ENCODE measurements at regions not wholly inside any gene's neighbourhood (a gene's known extent, or its start where the extent isn't known, plus 50 kb on each side); places are given as distances from the start of the nearest gene placed in this dataset.

DNA sequence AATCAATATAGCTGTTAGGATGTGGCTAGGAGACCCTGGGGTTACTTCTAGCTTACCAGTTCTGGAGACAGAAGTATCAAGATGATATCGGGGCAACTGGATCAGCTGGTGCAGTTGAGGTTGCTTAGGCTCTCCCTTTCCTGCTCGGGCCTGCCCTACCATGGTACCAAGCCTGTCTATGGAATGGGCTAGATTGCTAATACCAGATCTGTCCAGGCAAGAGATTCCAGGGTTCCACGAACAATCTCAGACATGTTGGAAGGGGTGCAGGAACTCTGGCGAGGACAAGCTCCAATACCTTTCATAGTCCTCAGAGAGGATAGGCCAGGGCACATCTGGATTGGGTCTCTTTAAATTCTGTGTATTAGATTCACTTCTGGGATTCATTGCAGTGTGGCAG is 53.8 kb downstream of the ADM start:
- no peak for DNase-seq

GRCh38 chr11:10359171-10359570 is 54.3 kb downstream of the ADM start:
- DNase-seq, result no peak

DNA sequence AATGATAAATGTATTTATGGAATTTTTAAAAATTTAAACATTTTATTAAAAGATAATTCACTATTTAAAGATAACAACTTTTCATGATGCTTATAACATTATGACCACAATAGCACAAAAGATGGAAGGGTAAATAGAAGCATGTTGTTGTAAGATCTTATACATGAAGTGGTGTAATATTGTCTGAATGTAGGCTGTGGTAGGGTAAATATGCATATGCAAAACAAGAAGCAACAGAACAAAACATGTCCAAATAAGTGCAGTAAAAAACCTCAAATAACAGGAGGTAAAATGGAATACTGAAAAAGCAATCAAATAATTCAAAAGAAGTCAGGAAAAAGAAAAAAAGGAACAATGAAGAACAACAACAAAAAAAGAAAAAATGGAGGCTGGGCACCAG is 56.0 kb downstream of the ADM start:
- no peak for DNase-seq

- no peak for DNase-seq
Observed at GRCh38 chr11:10365045-10365444, 60.2 kb downstream of the ADM start.

- DNase-seq, result peak; percentile 34
Observed at GRCh38 chr11:10366568-10367331, 61.9 kb downstream of the ADM start.

GRCh38 chr11:10371926-10372641 is 67.2 kb downstream of the ADM start:
- no peak for DNase-seq

- DNase-seq, result no peak
Observed at GRCh38 chr11:10373340-10373739, 68.5 kb downstream of the ADM start.

GRCh38 chr11:10373929-10374328 is 69.1 kb downstream of the ADM start:
- DNase-seq, result no peak

DNA sequence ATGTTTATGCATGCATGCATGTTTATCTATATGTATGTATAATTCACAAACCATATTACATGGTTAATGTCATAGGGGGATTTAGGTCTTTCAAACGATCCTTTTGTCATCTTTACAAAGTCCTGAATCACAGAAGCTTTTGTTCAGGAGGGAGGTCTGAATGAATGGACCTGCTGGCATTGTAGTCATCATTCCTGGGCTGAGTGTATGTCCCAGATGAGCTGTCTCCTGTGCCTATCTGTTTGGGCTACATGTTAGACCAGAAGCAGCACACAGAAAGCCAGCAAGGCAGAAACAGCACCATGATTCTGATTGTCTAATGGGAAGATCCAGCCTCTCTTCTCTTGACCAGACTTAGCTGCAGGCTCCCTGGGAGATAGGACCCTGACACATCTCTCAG is 69.5 kb downstream of the ADM start:
- DNase-seq, result no peak

DNA sequence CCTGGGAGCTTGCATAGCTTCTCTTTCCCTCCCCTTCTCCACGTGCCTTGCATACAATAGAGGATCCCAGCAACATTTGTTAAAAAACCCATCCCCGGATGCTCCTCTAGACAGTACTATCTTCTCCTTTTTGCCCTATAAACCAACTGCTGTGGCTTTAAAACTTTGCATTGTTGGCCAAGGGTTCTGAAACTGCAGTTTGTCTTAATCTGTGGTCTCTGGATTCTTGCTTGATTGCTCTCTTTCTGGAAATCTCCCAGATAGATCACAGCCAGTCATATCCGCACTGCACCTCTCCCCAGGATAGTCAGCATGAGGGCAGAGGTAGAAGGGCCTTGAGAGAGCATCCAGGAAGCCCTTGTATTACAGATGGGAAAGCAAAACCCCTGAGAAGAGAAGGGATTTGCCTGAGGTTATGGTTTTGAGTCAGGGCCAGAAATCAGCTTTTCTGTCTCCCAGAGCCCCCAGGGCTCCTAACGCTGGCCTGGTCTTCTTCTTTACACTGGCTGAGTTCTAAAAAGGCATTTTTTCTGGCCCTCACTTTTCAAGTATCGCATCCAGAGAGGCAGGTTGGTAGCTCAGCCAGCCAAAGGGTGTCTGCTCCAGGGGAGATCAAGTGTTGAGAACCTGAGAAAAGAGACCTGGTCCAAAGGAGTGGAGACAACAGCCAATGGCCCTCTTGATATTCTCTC is 70.6 kb downstream of the ADM start:
- no peak for DNase-seq

- DNase-seq, result no peak
Observed at GRCh38 chr11:10376061-10376460, 71.2 kb downstream of the ADM start.

DNA sequence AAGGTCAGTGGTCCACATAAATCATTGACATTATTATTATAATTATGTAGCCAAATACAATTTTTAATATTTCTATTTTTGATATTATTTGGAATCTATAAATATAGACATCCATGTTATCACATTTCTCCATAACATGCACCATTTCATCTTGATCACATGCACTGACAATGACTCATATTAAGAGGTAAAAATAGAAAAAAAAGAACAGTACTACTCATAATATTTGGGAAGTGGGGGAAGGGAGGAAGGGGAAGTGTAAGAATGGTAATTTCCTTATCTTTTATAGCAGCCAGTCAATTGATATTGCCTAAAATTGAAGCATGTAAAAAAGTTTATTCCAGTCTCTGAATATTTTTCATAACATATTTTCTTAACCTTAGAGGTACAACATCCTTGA is 72.3 kb downstream of the ADM start:
- DNase-seq, result no peak

DNA sequence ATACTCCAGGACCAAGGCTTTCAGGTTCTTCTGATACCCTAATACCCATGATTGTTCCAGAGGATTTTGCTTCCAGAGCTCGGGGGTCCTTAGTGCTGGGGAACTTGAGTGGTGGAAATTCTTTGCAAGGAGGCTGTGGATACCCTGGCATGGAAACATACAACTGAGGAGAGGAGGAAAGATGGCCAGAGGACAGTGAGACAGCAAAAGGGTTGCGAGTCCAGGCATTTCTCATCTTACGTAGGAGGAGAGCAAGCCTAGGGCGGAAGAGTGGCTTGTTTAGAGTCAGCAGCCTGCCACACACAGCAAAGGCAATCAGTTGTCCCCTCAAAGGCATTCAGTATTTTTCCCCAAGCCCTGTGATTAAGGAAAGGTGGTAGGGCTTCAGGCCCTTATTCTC is 73.5 kb downstream of the ADM start:
- no peak for DNase-seq

DNA sequence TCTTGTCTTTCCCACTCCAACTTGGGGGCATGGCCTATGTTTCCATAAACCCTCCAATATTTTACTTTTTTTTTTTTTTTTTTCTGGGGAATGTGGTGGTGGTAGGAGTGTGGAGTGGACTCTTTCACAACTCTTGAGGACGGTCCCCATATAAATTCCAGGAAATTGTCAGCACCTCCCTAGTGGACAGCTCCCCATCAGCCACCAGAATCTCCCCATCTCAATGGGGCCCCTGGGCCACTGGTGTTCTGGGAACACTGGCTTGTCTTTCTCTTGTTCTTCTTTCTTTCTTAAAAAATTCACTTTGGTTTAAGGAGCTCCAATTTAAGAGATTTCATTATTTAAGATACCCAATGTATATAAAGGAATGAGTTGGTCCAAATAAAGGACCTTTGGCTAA is 74.1 kb downstream of the ADM start:
- DNase-seq, result no peak

DNA sequence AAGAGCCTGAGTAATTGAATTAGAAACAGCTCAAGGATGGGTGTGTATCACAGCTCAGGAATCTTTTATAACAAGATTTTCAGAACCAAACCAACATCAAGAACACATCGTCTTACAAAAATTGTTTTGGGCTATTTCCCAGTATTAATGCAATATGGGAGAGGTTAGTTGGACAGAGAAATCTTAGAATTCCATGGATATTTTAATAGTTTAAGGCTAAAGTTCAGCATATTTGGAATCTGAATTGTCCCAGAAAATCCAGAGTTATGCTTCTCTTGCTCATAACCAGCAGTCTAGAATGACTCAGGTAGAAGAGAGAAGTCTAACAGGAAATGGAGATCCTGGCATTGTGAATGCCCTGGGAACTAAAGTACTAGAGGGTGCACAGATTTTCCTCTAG is 74.6 kb downstream of the ADM start:
- no peak for DNase-seq

- DNase-seq, result no peak
Observed at GRCh38 chr11:10379871-10380568, 75.0 kb upstream of the AMPD3 start.

DNA sequence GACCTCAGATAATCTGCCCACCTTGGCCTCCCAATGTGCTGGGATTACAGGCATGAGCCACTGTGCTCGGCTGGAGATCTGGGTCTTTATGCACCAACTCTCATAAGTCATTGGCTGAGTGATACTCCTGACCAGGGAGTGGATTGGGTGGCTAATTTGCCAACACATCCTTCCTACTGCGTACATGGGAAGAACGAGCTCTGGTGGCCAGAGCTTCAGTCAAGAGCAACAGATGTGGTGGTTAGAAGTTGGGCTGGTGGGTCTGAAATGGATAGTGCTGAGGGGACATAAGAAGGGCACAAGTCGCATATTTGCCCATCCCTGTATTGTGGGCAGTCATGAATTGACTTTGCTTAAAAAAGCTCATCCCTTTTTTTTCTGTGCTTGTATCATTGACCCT is 74.1 kb upstream of the AMPD3 start:
- no peak for DNase-seq

DNA sequence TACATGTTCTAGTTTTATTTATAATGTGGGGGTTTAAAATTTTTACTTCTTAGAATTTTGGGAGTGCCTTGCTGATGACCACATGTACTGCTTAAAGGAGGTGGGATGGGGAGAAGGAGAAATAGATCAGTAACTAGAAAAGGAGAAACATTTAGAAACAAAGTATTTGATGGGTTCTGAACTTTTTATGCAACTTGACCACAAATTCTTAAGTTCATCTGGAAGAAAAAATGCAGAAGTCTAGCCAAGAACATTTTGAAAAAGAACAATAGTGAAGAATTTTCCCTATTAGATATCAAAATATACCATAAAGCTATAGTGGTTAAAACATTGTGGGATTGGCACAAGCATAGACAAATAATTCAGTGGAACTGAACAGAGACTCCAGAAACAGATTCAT is 73.3 kb upstream of the AMPD3 start:
- no peak for DNase-seq

DNA sequence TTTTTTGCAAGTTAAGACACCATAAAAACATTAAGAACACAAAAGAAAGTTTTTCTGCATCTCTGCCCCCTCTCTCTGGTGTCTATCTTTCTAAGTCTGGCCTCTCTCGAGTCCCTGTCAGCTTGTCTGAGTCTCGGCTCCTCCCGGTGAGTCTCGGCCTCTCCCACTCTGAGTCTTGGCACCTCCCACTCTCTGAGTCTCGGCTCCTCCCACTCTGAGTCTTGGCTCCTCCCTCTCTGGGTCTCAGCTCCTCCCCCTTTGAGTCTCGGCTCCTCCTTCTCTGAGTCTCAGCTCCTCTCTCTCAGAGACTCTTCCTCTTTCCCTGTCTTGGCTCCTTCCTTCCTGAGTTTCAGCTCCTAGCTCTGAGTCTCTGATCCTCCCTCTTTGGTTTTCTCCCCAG is 72.5 kb upstream of the AMPD3 start:
- no peak for DNase-seq

GRCh38 chr11:10385696-10386095 is 69.4 kb upstream of the AMPD3 start:
- no peak for DNase-seq

- no peak for DNase-seq
Observed at GRCh38 chr11:10386361-10386760, 68.7 kb upstream of the AMPD3 start.

DNA sequence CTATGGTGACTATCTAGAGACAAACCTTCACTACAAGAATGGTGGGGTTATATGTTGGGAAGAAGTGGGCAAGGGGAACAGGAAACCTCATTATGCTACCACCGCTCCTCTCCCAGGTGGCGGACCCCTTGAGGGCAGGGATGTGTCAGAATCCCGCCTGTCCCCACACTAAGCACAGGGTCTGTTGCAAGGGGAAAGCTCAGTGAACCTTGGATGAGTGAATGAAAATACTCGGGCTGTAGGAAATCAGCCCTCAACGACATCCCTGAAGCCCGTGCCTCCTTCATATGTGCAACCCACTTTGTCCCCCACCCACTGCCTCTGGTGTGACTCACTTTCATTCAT is 68.2 kb upstream of the AMPD3 start:
- DNase-seq, result no peak

DNA sequence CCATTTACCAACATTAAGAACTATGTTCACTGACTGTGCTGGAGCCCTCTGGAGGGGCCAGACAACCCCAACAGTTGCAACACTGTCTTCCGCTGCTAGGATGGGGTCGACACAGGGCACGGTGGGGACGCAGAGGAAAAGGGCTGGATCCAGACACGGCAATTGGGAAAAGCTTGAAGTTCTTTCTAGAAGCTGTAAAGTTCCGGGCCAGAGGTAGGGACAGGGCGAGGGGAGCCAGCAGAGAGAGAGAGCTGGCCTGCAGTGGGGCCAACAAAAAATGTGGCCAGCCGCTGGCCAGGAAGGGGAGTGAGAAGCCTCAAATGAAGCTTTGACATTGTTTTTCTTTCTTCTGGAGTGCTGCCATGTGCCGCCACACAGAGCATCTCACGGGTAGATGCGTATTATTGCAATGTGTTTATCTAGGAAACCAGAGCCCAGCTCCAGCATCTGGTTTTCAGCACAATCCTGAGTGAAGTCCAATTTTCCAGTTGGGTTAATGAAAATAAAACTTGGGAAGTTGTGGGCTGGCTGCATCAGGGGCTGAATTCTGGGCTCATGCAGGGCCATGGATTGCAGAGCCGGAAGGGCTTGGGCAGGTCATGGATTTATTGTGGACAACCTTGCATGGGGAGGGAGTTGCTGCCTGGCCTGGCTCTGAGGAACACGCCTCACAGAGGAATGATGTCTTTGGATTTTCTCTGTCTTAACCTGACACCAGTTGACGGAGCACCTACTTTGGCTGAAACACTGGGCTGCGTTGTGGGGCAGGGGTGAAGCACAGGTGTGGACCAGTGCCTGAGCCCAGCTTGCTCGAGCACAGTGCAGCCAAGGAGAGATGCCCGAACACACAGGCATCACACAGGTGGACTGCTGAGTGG is 67.6 kb upstream of the AMPD3 start:
- no peak for DNase-seq

Measured in CD4-positive, alpha-beta T cell treated with Interleukin-4 for 4 hours (primary cell).